SK-N-SH (cell line): ENCODE measurements at regions not wholly inside any gene's neighbourhood (a gene's known extent, or its start where the extent isn't known, plus 50 kb on each side); places are given as distances from the start of the nearest gene placed in this dataset.

Experiments used
- CTCF ChIA-PET: fragments of 300-600, 350-600 bp; formaldehyde crosslinking; extraction: SDS; loops from one replicate; lab custom pipeline; 2021; lab: Yijun Ruan, JAX
- POLR2A ChIA-PET: fragments of 350-600 bp; sonication (Branson Sonifier 250); formaldehyde crosslinking; extraction: SDS; loops from one replicate; lab custom pipeline; 2020; ENCODE audit warnings: antibody characterized with exemption, inconsistent platforms; lab: Yijun Ruan, JAX
- DNase-seq: peaks from one replicate; pipeline ENCODE4 v3.0.0; 2012
- H2AFZ ChIP-seq: fragments of 200-600 bp; sonication (generic); 2 replicates; pipeline ENCODE4 v1.8.1; 2016; ENCODE audit warnings: antibody characterized with exemption, mild to moderate bottlenecking, low read depth
- H3F3A ChIP-seq: fragments of 200-600 bp; sonication (generic); replicated peaks from 2 replicates; pipeline ENCODE3; 2016; ENCODE audit warnings: antibody characterized with exemption, mild to moderate bottlenecking; ENCODE audit not compliant: insufficient read depth
- H3K27ac ChIP-seq, 2 experiments: fragments of 200-500 bp in 1 of 2; fragments of 200-600 bp in 1 of 2; sonication (Bioruptor generic) in 1 of 2; sonication (generic), shearing (Covaris generic) in 1 of 2; 2 replicates each; pipeline versions ENCODE4 v1.5.1 to v1.6.1; 2014 to 2016; ENCODE audit warnings: low read depth in 2 of 2, inconsistent platforms in 1 of 2, low read length in 1 of 2, mild to moderate bottlenecking in 1 of 2, mixed read lengths in 1 of 2
- H3K27me3 ChIP-seq: fragments of 200-600 bp; sonication (generic), shearing (Covaris generic); 2 replicates; pipeline ENCODE4 v1.6.1; 2016; ENCODE audit warnings: mixed run types; ENCODE audit not compliant: insufficient read depth
- H3K36me3 ChIP-seq, 2 experiments: fragments of 200-500 bp in 1 of 2; fragments of 200-600 bp in 1 of 2; sonication (Bioruptor generic) in 1 of 2; sonication (generic) in 1 of 2; replicated peaks in 1 of 2; 2 replicates each; pipeline versions ENCODE3 to v1.5.1; 2014 to 2016; ENCODE audit warnings: low read length in 1 of 2, mild to moderate bottlenecking in 1 of 2; ENCODE audit not compliant: insufficient read depth in 2 of 2, control insufficient read depth in 1 of 2
- H3K4me1 ChIP-seq, 2 experiments: fragments of 200-500 bp in 1 of 2; fragments of 200-600 bp in 1 of 2; sonication (Bioruptor generic) in 1 of 2; sonication (generic), shearing (Covaris generic) in 1 of 2; 2 replicates each; pipeline versions ENCODE4 v1.5.1 to v1.6.1; 2014 to 2016; ENCODE audit warnings: low read depth in 1 of 2, low read length in 1 of 2, mixed run types in 1 of 2; ENCODE audit not compliant: insufficient read depth in 2 of 2, control insufficient read depth in 1 of 2
- H3K4me2 ChIP-seq: fragments of 200-600 bp; sonication (generic), shearing (Covaris generic); 2 replicates; pipeline ENCODE4 v1.6.1; 2017; ENCODE audit warnings: mixed run types
- H3K4me3 ChIP-seq, 2 experiments: fragments of 200-500 bp in 1 of 2; fragments of 200-600 bp in 1 of 2; sonication (Bioruptor generic) in 1 of 2; sonication (generic), shearing (Covaris generic) in 1 of 2; 2 replicates each; pipeline versions ENCODE4 v1.5.1 to v1.8.1; 2014 to 2016; ENCODE audit warnings: low read depth in 2 of 2, inconsistent platforms in 1 of 2, low read length in 1 of 2, mild to moderate bottlenecking in 1 of 2, mixed read lengths in 1 of 2, moderate library complexity in 1 of 2
- H3K79me2 ChIP-seq: fragments of 200-600 bp; sonication (generic); 2 replicates; pipeline ENCODE4 v1.8.1; 2017; ENCODE audit warnings: mild to moderate bottlenecking; ENCODE audit not compliant: insufficient read depth
- H3K9ac ChIP-seq: fragments of 200-600 bp; sonication (generic); 2 replicates; pipeline ENCODE4 v1.6.1; 2017; ENCODE audit warnings: mixed run types
- H3K9me2 ChIP-seq: fragments of 200-600 bp; sonication (generic); 2 replicates; pipeline ENCODE4 v1.6.1; 2017; ENCODE audit warnings: mixed run types
- H3K9me3 ChIP-seq: fragments of 200-600 bp; sonication (generic); 2 replicates; pipeline ENCODE4 v1.6.1; 2017; ENCODE audit warnings: mixed run types, mild to moderate bottlenecking, moderate library complexity
- H4K20me1 ChIP-seq: fragments of 200-600 bp; sonication (generic); 2 replicates; pipeline ENCODE4 v1.6.1; 2017; ENCODE audit warnings: mild to moderate bottlenecking, mixed run types; ENCODE audit not compliant: insufficient read depth
- CHD2 ChIP-seq: fragments of 150-350 bp; IDR thresholded peaks from 2 replicates; pipeline ENCODE4 v1.6.1; 2018; ENCODE audit warnings: low read length; ENCODE audit not compliant: partially characterized antibody
- EP300 ChIP-seq, 2 experiments: IDR thresholded peaks; 2 replicates each; pipeline versions ENCODE4 v1.4.0 to v1.6.1; 2012; ENCODE audit warnings: borderline replicate concordance in 1 of 2, low read depth in 1 of 2, low read length in 1 of 2
- EZH2phosphoT487 ChIP-seq: fragments of 200-600 bp; sonication (generic); IDR thresholded peaks from 2 replicates; pipeline ENCODE4 v1.6.1; 2017; ENCODE audit warnings: low read depth, mixed run types, mild to moderate bottlenecking, antibody characterized with exemption, moderate library complexity, borderline replicate concordance
- FOSL2 ChIP-seq: IDR thresholded peaks from 2 replicates; pipeline ENCODE4 v1.4.0; 2012; ENCODE audit warnings: low read depth, mild to moderate bottlenecking, moderate library complexity, borderline replicate concordance
- FOXJ3 ChIP-seq: sonication (generic); formaldehyde crosslinking; IDR thresholded peaks from 2 replicates; pipeline ENCODE4 v1.5.1; 2020; ENCODE audit warnings: mild to moderate bottlenecking, missing genetic modification reagents
- FOXM1 ChIP-seq: IDR thresholded peaks from 2 replicates; pipeline ENCODE4 v1.4.0; 2012; ENCODE audit warnings: low read depth, mild to moderate bottlenecking
- GATA2 ChIP-seq: sonication (generic); formaldehyde crosslinking; IDR thresholded peaks from 2 replicates; pipeline ENCODE4 v1.5.0; 2020; ENCODE audit warnings: mild to moderate bottlenecking, missing genetic modification reagents
- MAX ChIP-seq: IDR thresholded peaks from 2 replicates; pipeline ENCODE4 v1.4.0; 2012; ENCODE audit warnings: low read depth
- MEF2A ChIP-seq: IDR thresholded peaks from 2 replicates; pipeline ENCODE4 v1.4.0; 2012; ENCODE audit warnings: low read depth, borderline replicate concordance
- MXI1 ChIP-seq: IDR thresholded peaks from 2 replicates; pipeline ENCODE4 v1.6.1; 2012; ENCODE audit warnings: mild to moderate bottlenecking, low read depth, low read length, improper control_type of control experiment
- NRF1 ChIP-seq: IDR thresholded peaks from 2 replicates; pipeline ENCODE4 v1.6.1; 2012; ENCODE audit warnings: low read depth, mild to moderate bottlenecking, low read length
- RAD21 ChIP-seq: IDR thresholded peaks from 2 replicates; pipeline ENCODE4 v1.6.1; 2012; ENCODE audit warnings: mild to moderate bottlenecking, low read length
- RFX5 ChIP-seq: IDR thresholded peaks from 2 replicates; pipeline ENCODE4 v1.6.1; 2012; ENCODE audit warnings: mild to moderate bottlenecking, improper control_type of control experiment, low read length
- SIN3A ChIP-seq: IDR thresholded peaks from 2 replicates; pipeline ENCODE4 v1.6.1; 2012; ENCODE audit warnings: low read depth, mild to moderate bottlenecking, low read length, moderate library complexity, borderline replicate concordance
- SMC3 ChIP-seq: IDR thresholded peaks from 2 replicates; pipeline ENCODE4 v1.6.1; 2012; ENCODE audit warnings: low read depth, low read length, improper control_type of control experiment
- TCF12 ChIP-seq: IDR thresholded peaks from 2 replicates; pipeline ENCODE4 v1.4.0; 2012
- YY1 ChIP-seq: IDR thresholded peaks from 2 replicates; pipeline ENCODE4 v1.4.0; 2012; ENCODE audit warnings: low read depth, mild to moderate bottlenecking
- WGBS: methylation state at CpG from one replicate; pipeline ENCODE4 v1.1.6; 2017; ENCODE audit warnings: low lambda C conversion rate; 5-methylcytosine and 5-hydroxymethylcytosine counted together
- TF ChIP-seq, protein P1 (sequence below): IDR thresholded peaks from 2 replicates; pipeline ENCODE4 v1.6.1; 2012; ENCODE audit warnings: mild to moderate bottlenecking, low read depth, low read length, moderate library complexity
- TF ChIP-seq, protein P2 (sequence below): fragments of 150-350 bp; IDR thresholded peaks from 2 replicates; pipeline ENCODE4 v1.6.1; 2016; ENCODE audit warnings: mild to moderate bottlenecking, low read depth, low read length

DNA sequence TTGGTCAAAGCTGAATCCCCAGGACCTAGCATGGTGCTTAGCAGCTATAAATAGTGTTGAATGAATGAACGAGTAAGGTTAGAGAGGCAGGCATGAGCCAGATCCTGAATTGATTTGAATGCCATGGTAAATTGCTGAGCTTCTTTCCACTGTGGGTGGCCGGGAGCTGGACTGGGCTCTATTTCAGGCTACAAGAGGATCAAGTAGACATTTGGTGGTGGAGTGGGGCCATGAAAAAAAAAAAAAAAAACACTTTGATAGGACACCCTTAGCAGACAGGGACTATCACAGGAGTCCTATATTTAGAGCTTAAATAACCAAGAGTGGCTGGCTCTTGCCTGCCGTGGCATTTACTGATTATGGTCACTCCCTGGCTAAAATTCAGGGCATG is 77.6 kb downstream of the MIAT start:
- Histone ChIP-seq H3K27me3 (no peaks in the 10 kb centered on the region), H3K4me1 (no peaks in the 10 kb centered on the region), H3K9me2 (no peaks in the 10 kb centered on the region), H3K79me2 (no peaks in the 10 kb centered on the region), H3K27ac (no peak overlapping the region), H3K36me3 (no peaks in the 10 kb centered on the region), H4K20me1 (no peaks in the 10 kb centered on the region), H3K9me3 (no peaks in the 10 kb centered on the region), H3K9ac (no peak overlapping the region), H3K4me3 (no peak overlapping the region), H3F3A (no peaks in the 10 kb centered on the region), H2AFZ (no peak overlapping the region), H3K4me2 (no peak overlapping the region)
- TF ChIP-seq TCF12: no peak
- TF ChIP-seq FOXJ3 (CRISPR knock-in tag): no peak
- TF ChIP-seq MEF2A: no peak
- TF ChIP-seq SIN3A: no peak
- DNase-seq: no peak
- ChIA-PET CTCF (interaction anchor here (0.5 to 2.1 kb wide), 2 partner anchors 21 to 1763 kb away, joined by 3 to 8 read pairs; no protein-coding TSS in a partner anchor), POLR2A (no interaction called here)
- 88% methylated on average over 3 of the region's 3 CpGs for WGBS

- H3K4me2 ChIP-seq: no peak overlapping the region
- H3K27ac ChIP-seq: no peak overlapping the region
- H3K4me3 ChIP-seq: no peak overlapping the region
- H3K79me2 ChIP-seq: no peaks in the 10 kb centered on the region
- CTCF ChIA-PET: no interaction called here
- no peaks in the 10 kb centered on the region for H3K9me2 ChIP-seq
- no peaks in the 10 kb centered on the region for H4K20me1 ChIP-seq
- H3K27me3 ChIP-seq: no peaks in the 10 kb centered on the region
- no peak for DNase-seq
- no peaks in the 10 kb centered on the region for H3K9me3 ChIP-seq
- POLR2A ChIA-PET: no interaction called here
- no peaks in the 10 kb centered on the region for H3K4me1 ChIP-seq
- TF ChIP-seq MAX: no peak
- TF ChIP-seq YY1: no peak
- no peak for TF ChIP-seq EZH2phosphoT487
- TF ChIP-seq, protein P1, sequence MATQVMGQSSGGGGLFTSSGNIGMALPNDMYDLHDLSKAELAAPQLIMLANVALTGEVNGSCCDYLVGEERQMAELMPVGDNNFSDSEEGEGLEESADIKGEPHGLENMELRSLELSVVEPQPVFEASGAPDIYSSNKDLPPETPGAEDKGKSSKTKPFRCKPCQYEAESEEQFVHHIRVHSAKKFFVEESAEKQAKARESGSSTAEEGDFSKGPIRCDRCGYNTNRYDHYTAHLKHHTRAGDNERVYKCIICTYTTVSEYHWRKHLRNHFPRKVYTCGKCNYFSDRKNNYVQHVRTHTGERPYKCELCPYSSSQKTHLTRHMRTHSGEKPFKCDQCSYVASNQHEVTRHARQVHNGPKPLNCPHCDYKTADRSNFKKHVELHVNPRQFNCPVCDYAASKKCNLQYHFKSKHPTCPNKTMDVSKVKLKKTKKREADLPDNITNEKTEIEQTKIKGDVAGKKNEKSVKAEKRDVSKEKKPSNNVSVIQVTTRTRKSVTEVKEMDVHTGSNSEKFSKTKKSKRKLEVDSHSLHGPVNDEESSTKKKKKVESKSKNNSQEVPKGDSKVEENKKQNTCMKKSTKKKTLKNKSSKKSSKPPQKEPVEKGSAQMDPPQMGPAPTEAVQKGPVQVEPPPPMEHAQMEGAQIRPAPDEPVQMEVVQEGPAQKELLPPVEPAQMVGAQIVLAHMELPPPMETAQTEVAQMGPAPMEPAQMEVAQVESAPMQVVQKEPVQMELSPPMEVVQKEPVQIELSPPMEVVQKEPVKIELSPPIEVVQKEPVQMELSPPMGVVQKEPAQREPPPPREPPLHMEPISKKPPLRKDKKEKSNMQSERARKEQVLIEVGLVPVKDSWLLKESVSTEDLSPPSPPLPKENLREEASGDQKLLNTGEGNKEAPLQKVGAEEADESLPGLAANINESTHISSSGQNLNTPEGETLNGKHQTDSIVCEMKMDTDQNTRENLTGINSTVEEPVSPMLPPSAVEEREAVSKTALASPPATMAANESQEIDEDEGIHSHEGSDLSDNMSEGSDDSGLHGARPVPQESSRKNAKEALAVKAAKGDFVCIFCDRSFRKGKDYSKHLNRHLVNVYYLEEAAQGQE: no peak
- TF ChIP-seq FOSL2: no peak
- no peak for TF ChIP-seq RAD21
- TF ChIP-seq EP300 (IDR thresholded peaks at IDR 0.05; ENCODE audit: borderline replicate concordance in 1 of 2, low read depth in 1 of 2, low read length in 1 of 2): no peak
- TF ChIP-seq SMC3: no peak
- TF ChIP-seq CHD2: no peak
- no peak for TF ChIP-seq MXI1
- TF ChIP-seq, protein P2, sequence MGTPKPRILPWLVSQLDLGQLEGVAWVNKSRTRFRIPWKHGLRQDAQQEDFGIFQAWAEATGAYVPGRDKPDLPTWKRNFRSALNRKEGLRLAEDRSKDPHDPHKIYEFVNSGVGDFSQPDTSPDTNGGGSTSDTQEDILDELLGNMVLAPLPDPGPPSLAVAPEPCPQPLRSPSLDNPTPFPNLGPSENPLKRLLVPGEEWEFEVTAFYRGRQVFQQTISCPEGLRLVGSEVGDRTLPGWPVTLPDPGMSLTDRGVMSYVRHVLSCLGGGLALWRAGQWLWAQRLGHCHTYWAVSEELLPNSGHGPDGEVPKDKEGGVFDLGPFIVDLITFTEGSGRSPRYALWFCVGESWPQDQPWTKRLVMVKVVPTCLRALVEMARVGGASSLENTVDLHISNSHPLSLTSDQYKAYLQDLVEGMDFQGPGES: no peak
- no peak for TF ChIP-seq RFX5
- TF ChIP-seq GATA2: no peak
- no peak for TF ChIP-seq NRF1
- no peak for TF ChIP-seq FOXM1
- WGBS: 70% methylated on average over 1 of the region's 1 CpG
- no peak overlapping the region for H2AFZ ChIP-seq
- H3F3A ChIP-seq: no peaks in the 10 kb centered on the region
- no peak overlapping the region for H3K9ac ChIP-seq
- no peaks in the 10 kb centered on the region for H3K36me3 ChIP-seq
Observed at GRCh38 chr22:26737262-26737661, 79.9 kb downstream of the MIAT start.
